Stimulated activated CD4-positive, alpha-beta T cell treated with anti-CD3 and anti-CD28 coated beads, Interleukin-15, amount 100 ng/mL, for 48 hours (primary cell): ENCODE measurements at regions not wholly inside any gene's neighbourhood (a gene's known extent, or its start where the extent isn't known, plus 50 kb on each side); places are given as distances from the start of the nearest gene placed in this dataset.

Experiments used
- DNase-seq, 2 donors: peaks; one replicate each; pipeline ENCODE4 v3.0.0-alpha.2; 2020; ENCODE audit warnings: low read depth in 2 of 2

GRCh38 chr20:60687213-60687612, 564.8 kb upstream of the CDH4 start:
- DNase-seq: no peak

GRCh38 chr20:60690771-60691170, 561.3 kb upstream of the CDH4 start:
- no peak for DNase-seq

GRCh38 chr20:60691966-60692615, 560.0 kb upstream of the CDH4 start:
- DNase-seq: no peak

GRCh38 chr20:60693496-60694133, 558.4 kb upstream of the CDH4 start:
- no peak for DNase-seq

GRCh38 chr20:60694763-60695162, 557.3 kb upstream of the CDH4 start:
- DNase-seq: no peak

- peak; percentile 1 to 12 for DNase-seq
Measured at GRCh38 chr20:60695226-60696000, 556.6 kb upstream of the CDH4 start.

GRCh38 chr20:60697252-60697651, 554.8 kb upstream of the CDH4 start:
- no peak for DNase-seq

- no peak for DNase-seq
Measured at GRCh38 chr20:60700728-60701127, 551.3 kb upstream of the CDH4 start.

GRCh38 chr20:60704147-60704546, 547.9 kb upstream of the CDH4 start:
- DNase-seq: no peak

- no peak for DNase-seq
Measured at GRCh38 chr20:60713396-60713795, 538.7 kb upstream of the CDH4 start.

- no peak for DNase-seq
Measured at GRCh38 chr20:60715172-60715571, 536.9 kb upstream of the CDH4 start.

- no peak for DNase-seq
Measured at GRCh38 chr20:60718743-60719480, 533.1 kb upstream of the CDH4 start.

GRCh38 chr20:60725311-60725906, 526.7 kb upstream of the CDH4 start:
- DNase-seq: no peak

- DNase-seq: no peak
Measured at GRCh38 chr20:60727425-60727824, 524.6 kb upstream of the CDH4 start.

GRCh38 chr20:60728705-60729104, 523.4 kb upstream of the CDH4 start:
- DNase-seq: no peak

- no peak for DNase-seq
Measured at GRCh38 chr20:60729135-60729900, 522.7 kb upstream of the CDH4 start.

- DNase-seq: no peak
Measured at GRCh38 chr20:60732322-60732721, 519.7 kb upstream of the CDH4 start.

GRCh38 chr20:60748086-60748485, 504.0 kb upstream of the CDH4 start:
- DNase-seq: no peak

- no peak for DNase-seq
Measured at GRCh38 chr20:60749804-60750602, 502.1 kb upstream of the CDH4 start.

GRCh38 chr20:60750909-60751308, 501.2 kb upstream of the CDH4 start:
- DNase-seq: no peak
